ENCODE measurements at regions not wholly inside any gene's neighbourhood (a gene's known extent, or its start where the extent isn't known, plus 50 kb on each side); places are given as distances from the start of the nearest gene placed in this dataset.

DNA sequence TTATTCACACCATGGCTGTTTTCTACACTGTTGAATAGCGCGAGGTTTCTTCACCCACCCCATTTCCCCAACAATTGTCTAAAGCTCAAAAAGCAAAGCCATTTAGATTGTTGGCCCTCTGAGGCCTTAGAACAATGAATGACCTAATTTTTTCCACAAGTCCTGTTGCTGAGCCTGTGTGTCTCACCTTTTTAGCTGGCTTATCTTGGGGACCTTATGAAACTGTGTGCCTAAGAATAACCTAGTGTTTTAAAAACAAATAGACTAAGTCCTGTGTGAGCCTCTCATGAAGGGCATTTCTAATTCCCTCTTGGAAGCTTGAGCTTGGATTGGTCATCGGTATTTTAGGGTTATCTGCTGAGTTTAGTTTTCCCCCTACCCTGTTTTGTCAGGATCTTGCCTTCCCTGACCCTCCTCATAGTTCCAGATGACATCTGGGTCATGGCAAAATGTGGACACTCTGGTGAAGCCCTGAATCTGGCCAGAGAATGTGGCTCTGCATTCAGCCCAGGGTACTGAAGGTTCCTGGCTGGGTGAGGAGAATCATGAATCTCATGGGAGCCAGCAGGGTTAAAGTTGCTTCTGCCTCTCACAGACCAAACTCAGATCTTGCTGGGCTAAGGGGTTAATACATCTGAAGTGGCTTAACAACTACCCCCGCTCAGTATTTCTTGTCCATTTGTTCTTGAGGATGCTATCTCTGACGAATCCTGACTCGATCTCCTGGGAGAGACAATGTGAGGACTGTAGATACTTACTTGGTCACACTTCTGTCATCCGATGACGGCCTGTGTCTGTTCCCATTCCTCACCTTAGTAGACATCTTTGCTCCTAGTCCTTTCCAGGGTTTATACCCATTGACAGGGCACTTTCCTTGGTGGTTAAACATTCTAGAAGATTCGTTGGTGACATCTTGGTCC lies 104.2 kb upstream of the MAP4K3 start:
- TF ChIP-seq, protein P1, sequence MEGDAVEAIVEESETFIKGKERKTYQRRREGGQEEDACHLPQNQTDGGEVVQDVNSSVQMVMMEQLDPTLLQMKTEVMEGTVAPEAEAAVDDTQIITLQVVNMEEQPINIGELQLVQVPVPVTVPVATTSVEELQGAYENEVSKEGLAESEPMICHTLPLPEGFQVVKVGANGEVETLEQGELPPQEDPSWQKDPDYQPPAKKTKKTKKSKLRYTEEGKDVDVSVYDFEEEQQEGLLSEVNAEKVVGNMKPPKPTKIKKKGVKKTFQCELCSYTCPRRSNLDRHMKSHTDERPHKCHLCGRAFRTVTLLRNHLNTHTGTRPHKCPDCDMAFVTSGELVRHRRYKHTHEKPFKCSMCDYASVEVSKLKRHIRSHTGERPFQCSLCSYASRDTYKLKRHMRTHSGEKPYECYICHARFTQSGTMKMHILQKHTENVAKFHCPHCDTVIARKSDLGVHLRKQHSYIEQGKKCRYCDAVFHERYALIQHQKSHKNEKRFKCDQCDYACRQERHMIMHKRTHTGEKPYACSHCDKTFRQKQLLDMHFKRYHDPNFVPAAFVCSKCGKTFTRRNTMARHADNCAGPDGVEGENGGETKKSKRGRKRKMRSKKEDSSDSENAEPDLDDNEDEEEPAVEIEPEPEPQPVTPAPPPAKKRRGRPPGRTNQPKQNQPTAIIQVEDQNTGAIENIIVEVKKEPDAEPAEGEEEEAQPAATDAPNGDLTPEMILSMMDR (IDR thresholded peaks at IDR 0.05): no peak
- no peak for TF ChIP-seq POLR2A (IDR thresholded peaks at IDR 0.05)
